ENCODE measurements at regions not wholly inside any gene's neighbourhood (a gene's known extent, or its start where the extent isn't known, plus 50 kb on each side); places are given as distances from the start of the nearest gene placed in this dataset.

- no peak overlapping the region for H3K4me2 ChIP-seq (ENCODE audit: low read length)
- no peaks in the 10 kb centered on the region for H4K20me1 ChIP-seq (ENCODE audit: control insufficient read depth, insufficient read depth, low read depth, low read length)
These were observed 82.6 kb downstream of the PAX1 start for GRCh38 chr20:21788082-21788481.

GRCh38 chr20:21781446-21782075 is 76.1 kb downstream of the PAX1 start:
- H3K9me2 ChIP-seq (replicated peaks; ENCODE audit: control insufficient read depth, low read length), result no peaks in the 10 kb centered on the region
- TF ChIP-seq EZH2phosphoT487 (IDR thresholded peaks at IDR 0.05; ENCODE audit: borderline replicate concordance, low read length), result no peak
- TF ChIP-seq CTCF (IDR thresholded peaks at IDR 0.05; ENCODE audit: low read depth, low read length, poor library complexity, severe bottlenecking), result no peak
- H3K27me3 ChIP-seq (ENCODE audit: control insufficient read depth, low read length), result no peaks in the 10 kb centered on the region
- H3K79me2 ChIP-seq (ENCODE audit: control insufficient read depth, low read length), result no peaks in the 10 kb centered on the region
- H3K27ac ChIP-seq (ENCODE audit: low read depth, low read length), result no peak overlapping the region
- no peaks in the 10 kb centered on the region for H3F3A ChIP-seq (ENCODE audit: control insufficient read depth, insufficient read depth)
- no peak overlapping the region for H3K4me2 ChIP-seq (ENCODE audit: low read length)
- H3K9me3 ChIP-seq (ENCODE audit: control insufficient read depth, insufficient read depth, low read length), result no peaks in the 10 kb centered on the region; the same call in 1 of the 2 replicates
- no peak overlapping the region for H3K4me3 ChIP-seq (ENCODE audit: low read length)
- no peaks in the 10 kb centered on the region for H4K20me1 ChIP-seq (ENCODE audit: control insufficient read depth, insufficient read depth, low read depth, low read length)
- no peaks in the 10 kb centered on the region for H3K36me3 ChIP-seq (ENCODE audit: control insufficient read depth, low read length)
- H3K4me1 ChIP-seq (ENCODE audit: control insufficient read depth, low read length), result no peaks in the 10 kb centered on the region

More at GRCh38 chr20:21788082-21788481, 82.6 kb downstream of the PAX1 start:
- no peak overlapping the region for H3K4me3 ChIP-seq (ENCODE audit: low read length)
- H3K27ac ChIP-seq (ENCODE audit: low read depth, low read length), result no peak overlapping the region
- H3K27me3 ChIP-seq (ENCODE audit: control insufficient read depth, low read length), result no peaks in the 10 kb centered on the region
- no peaks in the 10 kb centered on the region for H3K9me2 ChIP-seq (replicated peaks; ENCODE audit: control insufficient read depth, low read length)
- no peaks in the 10 kb centered on the region for H3K79me2 ChIP-seq (ENCODE audit: control insufficient read depth, low read length)
- no peaks in the 10 kb centered on the region for H3K9me3 ChIP-seq (ENCODE audit: control insufficient read depth, insufficient read depth, low read length)
- H3K4me1 ChIP-seq (ENCODE audit: control insufficient read depth, low read length), result no peaks in the 10 kb centered on the region
- H3K36me3 ChIP-seq (ENCODE audit: control insufficient read depth, low read length), result no peaks in the 10 kb centered on the region
- H3F3A ChIP-seq (ENCODE audit: control insufficient read depth, insufficient read depth), result no peaks in the 10 kb centered on the region
- no peak for TF ChIP-seq EZH2phosphoT487 (IDR thresholded peaks at IDR 0.05; ENCODE audit: borderline replicate concordance, low read length)

- H3K79me2 ChIP-seq (ENCODE audit: control insufficient read depth, low read length), result no peaks in the 10 kb centered on the region
- no peaks in the 10 kb centered on the region for H3K9me2 ChIP-seq (replicated peaks; ENCODE audit: control insufficient read depth, low read length)
- no peaks in the 10 kb centered on the region for H3F3A ChIP-seq (ENCODE audit: control insufficient read depth, insufficient read depth)
- H3K4me1 ChIP-seq (ENCODE audit: control insufficient read depth, low read length), result no peaks in the 10 kb centered on the region
- H3K4me3 ChIP-seq (ENCODE audit: low read length), result no peak overlapping the region
- H4K20me1 ChIP-seq (ENCODE audit: control insufficient read depth, insufficient read depth, low read depth, low read length), result no peaks in the 10 kb centered on the region
- no peaks in the 10 kb centered on the region; the same call in 1 of the 2 replicates for H3K9me3 ChIP-seq (ENCODE audit: control insufficient read depth, insufficient read depth, low read length)
- H3K4me2 ChIP-seq (ENCODE audit: low read length), result no peak overlapping the region
- H3K27ac ChIP-seq (ENCODE audit: low read depth, low read length), result no peak overlapping the region
- no peaks in the 10 kb centered on the region for H3K36me3 ChIP-seq (ENCODE audit: control insufficient read depth, low read length)
- TF ChIP-seq CTCF (IDR thresholded peaks at IDR 0.05; ENCODE audit: low read depth, low read length, poor library complexity, severe bottlenecking) (no peak), EZH2phosphoT487 (IDR thresholded peaks at IDR 0.05; ENCODE audit: borderline replicate concordance, low read length) (no peak)
- no peaks in the 10 kb centered on the region for H3K27me3 ChIP-seq (ENCODE audit: control insufficient read depth, low read length)
These were observed 75.1 kb downstream of the PAX1 start for GRCh38 chr20:21780528-21780927.

Data from DOHH2 (cell line).